Neural cell (in vitro differentiated cells): ENCODE measurements at regions not wholly inside any gene's neighbourhood (a gene's known extent, or its start where the extent isn't known, plus 50 kb on each side); places are given as distances from the start of the nearest gene placed in this dataset.

Experiments
- H2AFZ ChIP-seq: fragments of 200-600, 300-800 bp; sonication (generic), shearing (Covaris generic); 2 replicates; pipeline ENCODE4 v1.6.0; 2014; ENCODE audit warnings: low read depth, mild to moderate bottlenecking, antibody characterized with exemption, low read length, moderate library complexity
- H3F3A ChIP-seq: fragments of 200-600 bp; shearing (Covaris generic); 2 replicates; pipeline ENCODE4 v1.6.1; 2016; ENCODE audit warnings: mild to moderate bottlenecking, moderate library complexity, mixed read lengths, antibody characterized with exemption, low read length; ENCODE audit not compliant: insufficient read depth, poor library complexity, severe bottlenecking
- H3K27ac ChIP-seq: fragments of 200-600, 300-800 bp; sonication (generic), shearing (Covaris generic); 2 replicates; pipeline ENCODE4 v1.5.1; 2014; ENCODE audit warnings: mild to moderate bottlenecking, low read length, moderate library complexity
- H3K27me3 ChIP-seq: fragments of 300-800, 200-600 bp; sonication (generic), shearing (Covaris generic); 2 replicates; pipeline ENCODE4 v1.6.0; 2014; ENCODE audit warnings: mild to moderate bottlenecking, low read depth, low read length, moderate library complexity; ENCODE audit not compliant: insufficient read depth
- H3K36me3 ChIP-seq: fragments of 300-800, 200-600 bp; sonication (generic), shearing (Covaris generic); 2 replicates; pipeline ENCODE4 v1.5.1; 2014; ENCODE audit warnings: mild to moderate bottlenecking, antibody characterized with exemption, low read length, moderate library complexity; ENCODE audit not compliant: insufficient read depth
- H3K4me2 ChIP-seq: fragments of 300-800, 200-600 bp; sonication (generic), shearing (Covaris generic); 2 replicates; pipeline ENCODE4 v1.6.0; 2014; ENCODE audit warnings: mild to moderate bottlenecking, low read length
- H3K4me3 ChIP-seq: fragments of 300-800, 200-600 bp; sonication (generic), shearing (Covaris generic); 2 replicates; pipeline ENCODE4 v1.5.1; 2014; ENCODE audit warnings: mild to moderate bottlenecking, low read length, moderate library complexity
- H3K79me2 ChIP-seq: fragments of 200-600 bp; shearing (Covaris generic); replicated peaks from 2 replicates; pipeline ENCODE4 v1.6.0; 2014; ENCODE audit warnings: mild to moderate bottlenecking, low read length, moderate library complexity; ENCODE audit not compliant: insufficient read depth
- H3K9ac ChIP-seq: fragments of 300-800, 200-600 bp; sonication (generic), shearing (Covaris generic); 2 replicates; pipeline ENCODE4 v1.6.1; 2016; ENCODE audit warnings: mild to moderate bottlenecking, low read length, mixed read lengths
- H3K9me2 ChIP-seq: fragments of 200-600 bp; shearing (Covaris generic); 2 replicates; pipeline ENCODE4 v1.6.1; 2016; ENCODE audit warnings: mild to moderate bottlenecking, low read length, mixed read lengths; ENCODE audit not compliant: insufficient read depth
- H3K9me3 ChIP-seq: fragments of 200-600, 300-800 bp; sonication (generic), shearing (Covaris generic); 2 replicates; pipeline ENCODE4 v1.6.1; 2016; ENCODE audit warnings: mild to moderate bottlenecking, mixed run types, low read length, moderate library complexity, mixed read lengths
- H4K20me1 ChIP-seq: fragments of 200-600 bp; shearing (Covaris generic); 2 replicates; pipeline ENCODE4 v1.6.1; 2016; ENCODE audit warnings: mild to moderate bottlenecking, mixed run types; ENCODE audit not compliant: insufficient read depth
- EP300 ChIP-seq: fragments of 450-650 bp; conservative IDR thresholded peaks from 2 replicates; pipeline ENCODE4 v1.6.1; 2014; ENCODE audit warnings: antibody characterized with exemption, mild to moderate bottlenecking, moderate library complexity; ENCODE audit not compliant: poor library complexity, severe bottlenecking
- EZH2 ChIP-seq: fragments of 200-600, 300-800 bp; shearing (Covaris generic), sonication (generic); IDR thresholded peaks from 2 replicates; pipeline ENCODE4 v1.6.1; 2014; ENCODE audit warnings: antibody characterized with exemption, low read length, borderline replicate concordance, mild to moderate bottlenecking; ENCODE audit not compliant: insufficient read depth, poor library complexity, severe bottlenecking
- MXI1 ChIP-seq: fragments of 450-650 bp; conservative IDR thresholded peaks from 2 replicates; pipeline ENCODE4 v1.6.1; 2014; ENCODE audit warnings: antibody characterized with exemption, mild to moderate bottlenecking; ENCODE audit not compliant: poor library complexity, severe bottlenecking
- POLR2AphosphoS5 ChIP-seq: IDR thresholded peaks from 2 replicates; pipeline ENCODE4 v1.6.1; 2012
- RAD21 ChIP-seq: fragments of 450-650 bp; conservative IDR thresholded peaks from 2 replicates; pipeline ENCODE4 v1.6.1; 2014; ENCODE audit warnings: antibody characterized with exemption, mild to moderate bottlenecking, moderate library complexity
- REST ChIP-seq: IDR thresholded peaks from 2 replicates; pipeline ENCODE4 v1.6.1; 2012; ENCODE audit warnings: borderline replicate concordance
- SMC3 ChIP-seq: fragments of 450-650 bp; conservative IDR thresholded peaks from 2 replicates; pipeline ENCODE4 v1.6.1; 2014; ENCODE audit warnings: antibody characterized with exemption, mild to moderate bottlenecking, moderate library complexity; ENCODE audit not compliant: poor library complexity
- TAF1 ChIP-seq: IDR thresholded peaks from 2 replicates; pipeline ENCODE4 v1.6.1; 2012; ENCODE audit warnings: low read depth
- TF ChIP-seq, protein P1 (sequence below): fragments of 450-650 bp; IDR thresholded peaks from 2 replicates; pipeline ENCODE4 v1.5.1; 2014; ENCODE audit warnings: antibody characterized with exemption, mild to moderate bottlenecking, moderate library complexity; ENCODE audit not compliant: poor library complexity, severe bottlenecking

DNA sequence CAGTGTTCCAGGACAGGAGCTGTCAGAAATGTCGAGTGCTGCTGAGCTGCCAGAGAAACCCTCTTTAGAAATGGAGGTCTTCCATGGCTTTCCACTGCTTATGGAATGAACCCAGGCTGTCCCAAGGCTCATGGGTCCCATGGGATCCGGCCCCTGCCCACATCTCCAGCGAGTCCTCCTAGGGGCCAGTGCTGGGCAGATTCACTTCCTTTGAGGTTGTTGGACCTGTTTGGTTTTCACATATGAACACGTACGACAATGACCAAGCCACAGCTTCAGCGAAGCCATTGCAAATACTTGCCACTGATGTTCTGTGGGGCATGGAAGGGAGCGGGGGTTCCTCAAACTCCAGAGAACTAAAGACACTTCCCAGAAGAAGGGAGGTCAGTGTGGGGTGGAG lies 483.3 kb downstream of the TBC1D22A start:
- TF ChIP-seq RAD21 (no peak), EP300 (no peak), SMC3 (no peak), MXI1 (no peak), REST (no peak), TAF1 (no peak), POLR2AphosphoS5 (no peak), EZH2 (no peak)
- TF ChIP-seq, protein P1, sequence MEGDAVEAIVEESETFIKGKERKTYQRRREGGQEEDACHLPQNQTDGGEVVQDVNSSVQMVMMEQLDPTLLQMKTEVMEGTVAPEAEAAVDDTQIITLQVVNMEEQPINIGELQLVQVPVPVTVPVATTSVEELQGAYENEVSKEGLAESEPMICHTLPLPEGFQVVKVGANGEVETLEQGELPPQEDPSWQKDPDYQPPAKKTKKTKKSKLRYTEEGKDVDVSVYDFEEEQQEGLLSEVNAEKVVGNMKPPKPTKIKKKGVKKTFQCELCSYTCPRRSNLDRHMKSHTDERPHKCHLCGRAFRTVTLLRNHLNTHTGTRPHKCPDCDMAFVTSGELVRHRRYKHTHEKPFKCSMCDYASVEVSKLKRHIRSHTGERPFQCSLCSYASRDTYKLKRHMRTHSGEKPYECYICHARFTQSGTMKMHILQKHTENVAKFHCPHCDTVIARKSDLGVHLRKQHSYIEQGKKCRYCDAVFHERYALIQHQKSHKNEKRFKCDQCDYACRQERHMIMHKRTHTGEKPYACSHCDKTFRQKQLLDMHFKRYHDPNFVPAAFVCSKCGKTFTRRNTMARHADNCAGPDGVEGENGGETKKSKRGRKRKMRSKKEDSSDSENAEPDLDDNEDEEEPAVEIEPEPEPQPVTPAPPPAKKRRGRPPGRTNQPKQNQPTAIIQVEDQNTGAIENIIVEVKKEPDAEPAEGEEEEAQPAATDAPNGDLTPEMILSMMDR: no peak
- no peaks in the 10 kb centered on the region for H3K79me2 ChIP-seq
- H3K9me2 ChIP-seq: no peaks in the 10 kb centered on the region
- no peaks in the 10 kb centered on the region for H3K27me3 ChIP-seq
- H3K4me3 ChIP-seq: no peak overlapping the region
- no peaks in the 10 kb centered on the region for H3K36me3 ChIP-seq
- H3K27ac ChIP-seq: no peak overlapping the region
- H4K20me1 ChIP-seq: no peaks in the 10 kb centered on the region
- no peaks in the 10 kb centered on the region for H3K9me3 ChIP-seq
- H3K4me2 ChIP-seq: no peak overlapping the region
- H3K9ac ChIP-seq: no peak overlapping the region
- H3F3A ChIP-seq: no peaks in the 10 kb centered on the region
- no peak overlapping the region for H2AFZ ChIP-seq

DNA sequence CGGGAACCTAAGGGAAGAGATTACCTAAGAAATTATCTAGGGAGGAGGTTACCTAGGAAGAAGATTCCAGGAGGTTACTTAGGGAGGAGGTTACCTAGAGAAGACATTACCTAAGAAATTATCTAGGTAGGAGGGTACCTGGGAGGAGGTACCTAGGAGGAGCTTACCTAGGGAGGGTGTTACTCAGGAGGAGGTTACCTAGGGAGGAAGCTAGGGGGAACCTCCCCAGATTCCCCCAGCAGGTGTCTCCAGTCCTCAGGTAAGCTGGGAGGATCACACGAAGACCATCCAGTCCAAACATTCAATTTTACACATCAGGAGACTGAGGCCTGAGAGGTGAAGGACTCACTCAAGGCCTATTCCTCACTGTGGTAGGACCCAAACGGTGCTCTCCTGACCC lies 482.8 kb downstream of the TBC1D22A start:
- no peaks in the 10 kb centered on the region for H3K9me3 ChIP-seq
- no peak overlapping the region for H3K9ac ChIP-seq
- no peaks in the 10 kb centered on the region for H3F3A ChIP-seq
- no peak overlapping the region for H3K27ac ChIP-seq
- TF ChIP-seq MXI1: no peak
- TF ChIP-seq TAF1: no peak
- TF ChIP-seq EP300: no peak
- TF ChIP-seq SMC3: no peak
- TF ChIP-seq, protein P1: no peak
- TF ChIP-seq POLR2AphosphoS5: no peak
- TF ChIP-seq EZH2: no peak
- TF ChIP-seq REST: no peak
- no peak for TF ChIP-seq RAD21
- no peaks in the 10 kb centered on the region for H4K20me1 ChIP-seq
- no peak overlapping the region for H2AFZ ChIP-seq
- H3K36me3 ChIP-seq: no peaks in the 10 kb centered on the region
- H3K4me2 ChIP-seq: no peak overlapping the region
- no peaks in the 10 kb centered on the region for H3K79me2 ChIP-seq
- H3K27me3 ChIP-seq: no peaks in the 10 kb centered on the region
- no peak overlapping the region for H3K4me3 ChIP-seq
- H3K9me2 ChIP-seq: no peaks in the 10 kb centered on the region
